NCI-H82 (cell line): ENCODE measurements at regions not wholly inside any gene's neighbourhood (a gene's known extent, or its start where the extent isn't known, plus 50 kb on each side); places are given as distances from the start of the nearest gene placed in this dataset.

ENCODE experiments used
- DNase-seq: peaks from one replicate; lab custom pipeline; 2025; lab: John Stamatoyannopoulos, UW

GRCh38 chr13:40146063-40146462 is 490.6 kb downstream of the COG6 start:
- no peak for DNase-seq

DNA sequence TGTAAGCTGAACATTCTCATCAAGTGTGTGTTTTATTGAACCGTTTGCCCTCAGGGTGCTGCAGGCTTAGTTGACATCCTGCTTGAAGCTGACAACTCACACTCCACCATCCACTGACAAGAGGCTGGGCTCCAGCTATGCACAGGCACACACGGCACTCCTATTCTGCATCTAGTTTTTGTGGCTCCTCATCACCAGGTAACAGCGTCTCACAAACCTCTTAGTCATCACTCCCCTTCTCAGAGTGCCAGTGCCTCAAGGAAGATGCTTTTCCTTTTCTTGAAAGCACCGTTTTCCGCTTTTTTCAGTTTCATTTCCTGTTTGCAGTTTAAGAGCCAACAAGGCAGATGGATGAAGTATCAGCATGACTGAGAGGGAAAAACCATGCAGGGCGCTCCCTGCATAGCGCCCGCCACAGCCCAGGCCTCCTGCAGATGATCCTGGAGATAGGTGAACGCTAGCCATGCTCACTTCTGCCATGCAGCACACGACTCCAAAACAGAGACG is 491.2 kb downstream of the COG6 start:
- no peak for DNase-seq

- DNase-seq: no peak
Observed at GRCh38 chr13:40148101-40148500, 492.6 kb downstream of the COG6 start.

GRCh38 chr13:40148742-40149141 is 493.3 kb downstream of the COG6 start:
- DNase-seq: no peak

DNA sequence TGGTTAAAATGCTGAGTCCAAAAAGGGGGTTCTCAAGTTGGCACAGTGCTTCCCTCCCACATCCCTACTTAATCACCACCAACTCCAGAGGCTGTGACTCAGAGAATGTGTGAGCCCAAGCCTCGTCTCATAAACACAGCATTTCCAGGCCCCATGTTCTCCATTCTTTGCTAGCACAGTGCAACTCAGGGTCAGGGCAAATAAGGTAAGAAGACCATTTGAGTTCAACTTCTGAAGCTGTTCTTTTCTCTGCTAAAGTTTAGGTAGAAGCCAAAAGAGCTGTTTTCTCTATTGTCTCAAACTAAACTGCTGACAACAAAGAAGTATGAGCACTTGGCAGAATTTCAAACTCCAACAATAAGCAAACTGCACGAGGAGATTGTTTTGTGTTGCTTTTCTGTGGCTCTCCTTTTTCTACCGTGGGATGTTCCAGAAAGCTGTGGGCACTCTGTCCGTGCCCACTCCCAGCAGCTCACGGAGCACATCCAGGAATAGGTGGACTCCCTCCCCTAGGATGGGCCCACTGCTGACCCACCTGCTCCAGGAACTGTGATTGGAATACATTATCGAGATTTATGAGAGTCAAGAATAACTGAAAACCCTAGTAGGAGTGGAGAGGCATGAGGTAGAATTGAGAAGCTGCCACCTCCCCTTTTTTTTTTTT is 494.3 kb downstream of the COG6 start:
- DNase-seq: no peak

GRCh38 chr13:40151673-40152072 is 496.2 kb downstream of the COG6 start:
- DNase-seq: no peak

DNA sequence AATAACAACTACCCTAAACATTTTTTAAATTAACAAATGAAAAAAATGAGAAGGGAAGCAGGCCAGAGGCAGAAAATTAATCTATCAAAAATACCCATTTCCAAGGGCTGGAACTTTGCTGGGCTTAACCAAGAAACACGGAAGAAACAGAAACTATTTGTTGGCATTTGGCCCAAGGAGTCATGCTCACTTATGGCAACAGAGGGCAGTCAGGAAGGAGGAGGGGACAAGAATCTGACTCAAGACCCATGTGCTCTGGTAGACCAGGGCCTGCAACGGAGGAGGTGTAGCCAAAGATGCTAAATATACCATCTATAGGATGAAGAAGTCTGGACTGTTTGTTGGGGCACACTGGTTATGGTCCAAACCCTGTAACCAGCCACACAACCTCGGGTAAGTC is 496.7 kb downstream of the COG6 start:
- no peak for DNase-seq

GRCh38 chr13:40152922-40153321 is 497.5 kb downstream of the COG6 start:
- no peak for DNase-seq

DNA sequence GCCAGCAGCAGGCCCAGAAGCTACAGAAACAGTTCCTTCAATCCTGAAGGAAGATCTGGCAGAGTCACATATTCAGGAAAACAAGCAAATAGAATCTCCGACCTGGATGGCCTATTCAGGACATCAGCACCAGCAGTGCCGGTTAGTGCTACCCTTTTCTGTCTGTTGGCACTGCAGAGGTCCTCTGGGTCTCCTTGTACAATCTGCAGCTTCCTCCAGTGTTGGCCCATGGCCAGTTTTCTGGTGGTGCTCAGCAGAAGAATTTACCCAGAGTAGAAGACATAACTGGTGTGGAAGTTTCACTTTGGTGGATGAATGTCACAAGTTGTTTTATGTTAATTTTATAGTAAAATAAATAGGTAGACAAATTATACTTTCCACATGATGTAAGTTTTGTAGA is 498.1 kb downstream of the COG6 start:
- DNase-seq: no peak

DNA sequence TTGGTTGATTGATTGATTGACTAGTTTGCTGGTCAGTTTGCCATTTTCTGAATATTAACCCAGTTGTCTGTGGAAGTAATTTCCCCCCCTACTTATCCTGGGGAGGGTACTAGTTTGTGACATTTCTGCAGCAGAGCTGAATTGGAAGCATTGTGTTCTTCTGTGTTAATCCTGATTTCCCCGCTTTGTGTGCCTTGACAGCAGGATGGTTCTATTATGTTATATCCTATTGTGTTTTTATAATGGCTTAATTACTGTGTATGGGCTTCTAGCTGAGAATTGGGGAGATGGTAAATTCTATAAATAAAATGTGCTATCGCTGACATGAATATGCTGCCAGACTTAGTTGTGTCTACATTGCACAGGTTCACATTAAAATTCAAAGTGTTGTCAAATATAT is 499.7 kb downstream of the COG6 start:
- DNase-seq: no peak

GRCh38 chr13:40158218-40158617 is 502.8 kb downstream of the COG6 start:
- no peak for DNase-seq

DNA sequence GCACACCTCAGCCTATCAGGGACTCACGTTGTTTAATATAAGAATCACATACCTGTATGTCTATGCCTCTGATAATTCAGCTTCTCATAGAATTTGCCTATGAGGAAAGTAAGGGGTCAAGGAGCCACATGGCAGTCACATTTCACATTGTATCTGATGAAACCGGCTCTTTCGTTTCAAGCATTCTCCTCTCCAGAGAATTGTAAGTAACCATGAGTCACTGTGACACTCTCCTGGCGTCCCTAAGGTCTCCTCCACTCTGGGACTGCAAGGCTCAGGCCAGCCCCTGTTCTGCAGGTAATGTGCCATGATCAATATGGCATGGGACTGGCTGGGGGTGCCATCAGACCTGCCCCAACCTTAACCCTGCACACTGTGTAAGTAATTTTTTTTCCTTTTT is 503.3 kb downstream of the COG6 start:
- DNase-seq: no peak

- no peak for DNase-seq
Observed at GRCh38 chr13:40159736-40160135, 504.3 kb downstream of the COG6 start.

- DNase-seq: peak; percentile 38
Observed at GRCh38 chr13:40160618-40161350, 505.3 kb downstream of the COG6 start.

DNA sequence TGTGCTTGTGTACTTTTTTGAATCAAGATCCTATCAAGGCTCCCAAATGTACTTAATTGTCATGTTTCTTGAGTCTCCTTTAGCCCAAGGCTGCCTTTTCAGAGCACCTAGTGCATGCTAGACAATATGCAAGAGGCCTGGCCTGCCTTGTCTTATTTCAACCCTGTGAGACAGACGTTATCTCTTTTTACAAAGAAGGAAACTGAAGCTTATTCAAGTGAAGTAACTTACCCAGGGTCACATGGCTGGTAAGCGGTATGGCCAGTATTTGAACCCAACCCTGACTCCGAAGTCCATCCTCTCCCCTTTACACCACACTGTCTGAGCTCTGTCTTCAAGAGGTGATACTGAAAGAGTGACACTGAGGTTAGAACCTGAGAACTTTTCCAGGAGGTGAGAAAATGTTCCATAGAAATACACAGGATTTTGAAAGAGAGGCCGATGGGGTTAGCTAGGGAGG is 505.1 kb downstream of the FOXO1 start:
- DNase-seq: no peak

GRCh38 chr13:40161931-40162330 is 504.5 kb downstream of the FOXO1 start:
- DNase-seq: no peak

- DNase-seq: peak; percentile 91
Observed at GRCh38 chr13:40163066-40164000, 503.1 kb downstream of the FOXO1 start.

DNA sequence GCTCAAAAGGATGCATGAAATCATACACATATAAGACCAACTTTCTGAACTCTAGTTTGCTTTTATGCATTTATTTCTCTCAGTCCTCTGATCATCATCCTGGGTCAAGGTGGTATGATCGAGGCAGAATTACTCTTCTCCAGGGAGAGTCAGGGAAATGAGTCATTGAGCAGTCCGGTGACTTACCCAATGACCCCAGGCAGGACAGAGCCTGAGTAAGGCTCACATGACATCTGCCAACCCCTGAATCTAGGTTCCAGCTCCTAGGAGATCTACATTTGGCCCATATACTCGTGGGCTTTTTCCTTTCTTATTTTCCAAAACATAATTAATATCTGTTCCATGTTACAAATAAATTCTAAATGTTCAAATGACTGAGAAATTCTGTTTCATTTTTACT is 502.3 kb downstream of the FOXO1 start:
- no peak for DNase-seq

GRCh38 chr13:40165316-40165932 is 501.0 kb downstream of the FOXO1 start:
- DNase-seq: no peak

GRCh38 chr13:40167327-40167726 is 499.1 kb downstream of the FOXO1 start:
- DNase-seq: no peak

DNA sequence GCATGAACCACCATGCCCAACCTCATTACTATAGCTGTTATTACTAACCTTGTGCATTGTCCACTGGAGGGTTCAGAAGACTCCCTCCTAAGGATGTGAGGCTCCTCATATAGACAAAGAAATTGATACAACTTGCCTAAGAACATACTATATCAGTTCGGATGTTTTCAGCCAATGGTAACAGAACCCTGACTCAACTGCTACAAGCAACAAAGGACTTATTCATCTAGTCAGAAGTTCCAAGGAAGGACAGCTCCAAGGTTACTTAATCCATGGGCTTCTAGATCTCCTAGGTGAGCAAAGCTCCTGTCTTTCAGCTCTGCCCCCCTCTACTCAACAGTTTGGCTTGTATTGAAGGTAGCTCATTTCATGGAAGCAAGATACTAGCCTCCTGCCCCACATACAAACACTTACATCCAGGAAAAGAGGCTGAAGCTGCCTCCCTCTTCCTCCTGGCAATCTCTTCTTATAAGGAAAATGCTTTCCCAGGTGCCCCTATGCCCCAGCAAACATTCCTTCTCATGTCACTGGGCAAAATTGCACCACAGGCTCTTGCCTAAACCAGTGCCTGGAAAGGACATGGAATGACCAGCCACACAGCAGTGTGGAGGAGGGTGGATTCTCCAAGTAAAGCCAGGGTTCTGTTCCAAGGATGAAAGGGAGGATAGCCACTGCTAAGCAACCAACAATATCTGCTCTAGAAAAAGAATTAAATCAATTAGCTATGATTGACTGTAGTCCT is 497.8 kb downstream of the FOXO1 start:
- DNase-seq: no peak
